A549 (cell line): ENCODE measurements at regions not wholly inside any gene's neighbourhood (a gene's known extent, or its start where the extent isn't known, plus 50 kb on each side); places are given as distances from the start of the nearest gene placed in this dataset.

Source experiments
- ATAC-seq, 2 experiments: fragments of 200-7000 bp in 1 of 2; fragments of >200 bp in 1 of 2; cut with Nextera tagmentation in 1 of 2; cut with Tn5 transposase in 1 of 2; 3 replicates each; pipeline versions ENCODE4 v1.8.0 to v1.9.1; 2018 to 2020; ENCODE audit warnings: mild to moderate bottlenecking in 1 of 2, moderate library complexity in 1 of 2
- CTCF ChIA-PET: fragments of 300-600 bp; sonication (Branson Sonifier 250); formaldehyde crosslinking; extraction: SDS; loops from one replicate; lab custom pipeline; 2021; ENCODE audit warnings: antibody characterized with exemption, inconsistent platforms; lab: Yijun Ruan, JAX
- POLR2A ChIA-PET: fragments of 350-600 bp; formaldehyde crosslinking; extraction: SDS; loops from one replicate; lab custom pipeline; 2021; ENCODE audit warnings: antibody characterized with exemption, inconsistent platforms; lab: Yijun Ruan, JAX
- DNase-seq, 2 experiments: peaks; one replicate each; pipeline versions ENCODE4 v3.0.0 to v3.0.0-alpha.2; 2011 to 2016; ENCODE audit warnings: low read depth in 1 of 2, low spot score in 1 of 2
- FAIRE-seq: peaks from 2 replicates; lab custom pipeline; 2011; peaks lifted over from hg19 to GRCh38; lab: Jason Lieb, UNC
- H3K27ac ChIP-seq, 2 experiments: fragments of >200 bp; sonication (Bioruptor Twin); formaldehyde crosslinking; 3 replicates each; pipeline ENCODE4 v1.5.1; 2016 to 2017
- H3K4me1 ChIP-seq: fragments of >200 bp; sonication (Bioruptor Twin); formaldehyde crosslinking; 3 replicates; pipeline ENCODE4 v1.6.1; 2016
- H3K4me2 ChIP-seq: fragments of >200 bp; sonication (Bioruptor Twin); formaldehyde crosslinking; 3 replicates; pipeline ENCODE4 v1.6.1; 2016
- H3K4me3 ChIP-seq: fragments of >200 bp; sonication (Bioruptor Twin); formaldehyde crosslinking; 3 replicates; pipeline ENCODE4 v1.5.1; 2016
- H3K9me3 ChIP-seq: fragments of >200 bp; sonication (Bioruptor Twin); formaldehyde crosslinking; 3 replicates; pipeline ENCODE4 v1.6.1; 2016
- CBX2 ChIP-seq: fragments of 200-600 bp; sonication (generic); IDR thresholded peaks from 2 replicates; pipeline ENCODE4 v1.6.1; 2016; ENCODE audit warnings: low read depth, mild to moderate bottlenecking, borderline replicate concordance
- CHD4 ChIP-seq: fragments of 200-600 bp; sonication (generic); IDR thresholded peaks from 2 replicates; pipeline ENCODE4 v1.6.1; 2016; ENCODE audit warnings: antibody characterized with exemption, mild to moderate bottlenecking, borderline replicate concordance
- EHF ChIP-seq: fragments of 250-450 bp; sonication (Bioruptor Pico); IDR thresholded peaks from 2 replicates; pipeline ENCODE4 v1.5.0; 2020; ENCODE audit warnings: mild to moderate bottlenecking
- HEYL ChIP-seq: fragments of 250-450 bp; sonication (Bioruptor Pico); IDR thresholded peaks from 2 replicates; pipeline ENCODE4 v1.8.0; 2021; ENCODE audit warnings: mild to moderate bottlenecking, moderate library complexity
- HOXB13 ChIP-seq: fragments of 250-450 bp; sonication (Bioruptor Pico); IDR thresholded peaks from 2 replicates; pipeline ENCODE4 v1.5.0; 2020; ENCODE audit warnings: low read depth, mild to moderate bottlenecking, moderate library complexity
- HOXB5 ChIP-seq: fragments of 250-450 bp; sonication (Bioruptor Pico); IDR thresholded peaks from 2 replicates; pipeline ENCODE4 v1.5.0; 2020; ENCODE audit warnings: mild to moderate bottlenecking, moderate library complexity
- JUNB ChIP-seq: fragments of >200 bp; sonication (Bioruptor Twin); formaldehyde crosslinking; IDR thresholded peaks from 2 replicates; pipeline ENCODE4 v1.6.1; 2016
- KDM1A ChIP-seq: fragments of 200-600 bp; sonication (generic); IDR thresholded peaks from 2 replicates; pipeline ENCODE4 v1.6.1; 2016; ENCODE audit warnings: low read depth, mild to moderate bottlenecking
- KDM5A ChIP-seq: fragments of 200-600 bp; sonication (generic); IDR thresholded peaks from 2 replicates; pipeline ENCODE4 v1.6.1; 2016; ENCODE audit warnings: antibody characterized with exemption, mild to moderate bottlenecking
- MAZ ChIP-seq: fragments of 150-350 bp; IDR thresholded peaks from 2 replicates; pipeline ENCODE4 v1.6.1; 2014; ENCODE audit warnings: antibody characterized with exemption, low read depth, low read length, borderline replicate concordance
- MYC ChIP-seq: IDR thresholded peaks from 2 replicates; pipeline ENCODE4 v1.6.1; 2012; ENCODE audit warnings: mild to moderate bottlenecking, inconsistent platforms, low read length, improper control_type of control experiment, borderline replicate concordance
- NR3C1 ChIP-seq: fragments of >200 bp; sonication (Bioruptor Twin); formaldehyde crosslinking; IDR thresholded peaks from 3 replicates; pipeline ENCODE4 v1.6.1; 2017
- RAD21 ChIP-seq, 2 experiments: fragments of >200 bp in 1 of 2; sonication (Bioruptor Twin) in 1 of 2; formaldehyde crosslinking in 1 of 2; IDR thresholded peaks in 1 of 2; conservative IDR thresholded peaks in 1 of 2; 2 replicates in 1 of 2; 3 replicates in 1 of 2; pipeline ENCODE4 v1.6.1; 2012 to 2018; ENCODE audit warnings: inconsistent platforms in 1 of 2
- RARB ChIP-seq: fragments of 250-450 bp; sonication (Bioruptor Pico); IDR thresholded peaks from 2 replicates; pipeline ENCODE4 v1.8.0; 2021; ENCODE audit warnings: mild to moderate bottlenecking, moderate library complexity
- RCOR1 ChIP-seq: fragments of 150-350 bp; IDR thresholded peaks from 2 replicates; pipeline ENCODE4 v1.6.1; 2014; ENCODE audit warnings: antibody characterized with exemption, low read length, low read depth
- RFX5 ChIP-seq: fragments of 450-650 bp; IDR thresholded peaks from 2 replicates; pipeline ENCODE4 v1.7.1; 2014; ENCODE audit warnings: antibody characterized with exemption, mild to moderate bottlenecking, moderate library complexity
- RNF2 ChIP-seq: fragments of 200-600 bp; sonication (generic); IDR thresholded peaks from 2 replicates; pipeline ENCODE4 v1.6.1; 2016; ENCODE audit warnings: low read depth, mild to moderate bottlenecking, antibody characterized with exemption, moderate library complexity, borderline replicate concordance
- SREBF2 ChIP-seq: fragments of 450-650 bp; IDR thresholded peaks from 2 replicates; pipeline ENCODE4 v1.6.1; 2014; ENCODE audit warnings: mild to moderate bottlenecking, moderate library complexity
- ZFP36 ChIP-seq: fragments of 450-650 bp; IDR thresholded peaks from 2 replicates; pipeline ENCODE4 v1.6.1; 2014; ENCODE audit warnings: borderline replicate concordance; ENCODE audit not compliant: partially characterized antibody
- ZNF302 ChIP-seq: fragments of 250-450 bp; sonication (Bioruptor Pico); IDR thresholded peaks from 2 replicates; pipeline ENCODE4 v1.9.0; 2021; ENCODE audit warnings: inconsistent platforms, mild to moderate bottlenecking, moderate library complexity
- ZSCAN20 ChIP-seq: fragments of 250-450 bp; sonication (Bioruptor Pico); IDR thresholded peaks from 2 replicates; pipeline ENCODE4 v1.8.0; 2022; ENCODE audit warnings: mild to moderate bottlenecking, moderate library complexity
- WGBS: methylation state at CpG from one replicate; pipeline ENCODE4 v1.1.6; 2017; ENCODE audit errors: missing lambda C conversion rate; 5-methylcytosine and 5-hydroxymethylcytosine counted together
- TF ChIP-seq, protein P1 (sequence below): fragments of 200-600 bp; sonication (generic); IDR thresholded peaks from 2 replicates; pipeline ENCODE4 v1.6.1; 2016; ENCODE audit warnings: antibody characterized with exemption, mild to moderate bottlenecking, moderate library complexity
- TF ChIP-seq, protein P2 (sequence below): fragments of 250-450 bp; sonication (Bioruptor Pico); IDR thresholded peaks from 2 replicates; pipeline ENCODE4 v1.5.0; 2020; ENCODE audit warnings: low read depth, mild to moderate bottlenecking, moderate library complexity
- TF ChIP-seq, protein P3 (sequence below): fragments of 250-450 bp; sonication (Bioruptor Pico); IDR thresholded peaks from 2 replicates; pipeline ENCODE4 v1.5.0; 2021; ENCODE audit warnings: mild to moderate bottlenecking, moderate library complexity, borderline replicate concordance

DNA sequence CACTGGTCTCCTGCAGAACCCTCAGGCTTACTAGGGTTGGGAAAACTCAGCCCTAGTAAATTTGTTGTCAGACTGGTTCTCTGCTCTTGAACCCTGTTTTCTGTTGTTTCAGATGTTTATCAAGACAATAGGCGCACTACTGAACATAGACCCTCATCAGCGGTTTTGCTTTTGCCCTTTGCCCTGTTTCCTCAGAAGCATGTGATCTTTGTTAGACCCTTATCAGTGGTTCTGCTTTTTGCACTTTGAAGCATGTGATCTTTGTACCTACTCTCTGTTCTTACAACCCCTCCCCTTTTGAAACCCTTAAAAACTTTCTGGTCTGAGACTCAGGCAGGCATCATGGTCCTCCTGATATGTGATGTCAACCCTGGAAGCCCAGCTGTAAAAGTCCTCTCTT lies 842.2 kb upstream of the AMELY start:
- ATAC-seq (no peak), FAIRE-seq (no peak)

DNA sequence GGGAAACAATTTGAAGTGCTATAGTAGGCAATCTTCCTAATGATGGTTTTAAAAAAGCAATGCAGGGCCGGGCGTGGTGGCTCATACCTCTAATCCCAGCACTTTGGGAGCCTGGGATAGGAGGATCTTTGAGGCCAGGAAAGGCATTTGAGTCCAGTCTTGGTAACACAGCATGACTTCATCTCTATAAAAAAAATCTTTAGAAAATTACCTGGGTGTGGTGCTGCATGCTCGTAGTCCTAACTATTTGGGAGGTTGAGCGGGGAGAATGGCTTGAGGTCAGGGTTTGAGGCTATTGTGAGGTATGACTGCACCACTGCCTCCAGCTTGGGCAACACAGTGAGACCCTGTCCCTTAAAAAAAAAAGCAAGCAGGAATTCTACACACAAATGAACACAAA lies 835.2 kb upstream of the AMELY start:
- CTCF ChIA-PET, result no interaction called here
- Histone ChIP-seq H3K4me2 (no peak overlapping the region), H3K4me1 (no peaks in the 10 kb centered on the region), H3K9me3 (no peaks in the 10 kb centered on the region), H3K27ac (no peak overlapping the region), H3K4me3 (no peak overlapping the region)
- TF ChIP-seq RCOR1 (no peak), CHD4 (no peak), RFX5 (no peak), HEYL (CRISPR knock-in tag) (no peak), SREBF2 (no peak), ZNF302 (CRISPR knock-in tag) (no peak), MAZ (no peak)
- TF ChIP-seq, protein P1, sequence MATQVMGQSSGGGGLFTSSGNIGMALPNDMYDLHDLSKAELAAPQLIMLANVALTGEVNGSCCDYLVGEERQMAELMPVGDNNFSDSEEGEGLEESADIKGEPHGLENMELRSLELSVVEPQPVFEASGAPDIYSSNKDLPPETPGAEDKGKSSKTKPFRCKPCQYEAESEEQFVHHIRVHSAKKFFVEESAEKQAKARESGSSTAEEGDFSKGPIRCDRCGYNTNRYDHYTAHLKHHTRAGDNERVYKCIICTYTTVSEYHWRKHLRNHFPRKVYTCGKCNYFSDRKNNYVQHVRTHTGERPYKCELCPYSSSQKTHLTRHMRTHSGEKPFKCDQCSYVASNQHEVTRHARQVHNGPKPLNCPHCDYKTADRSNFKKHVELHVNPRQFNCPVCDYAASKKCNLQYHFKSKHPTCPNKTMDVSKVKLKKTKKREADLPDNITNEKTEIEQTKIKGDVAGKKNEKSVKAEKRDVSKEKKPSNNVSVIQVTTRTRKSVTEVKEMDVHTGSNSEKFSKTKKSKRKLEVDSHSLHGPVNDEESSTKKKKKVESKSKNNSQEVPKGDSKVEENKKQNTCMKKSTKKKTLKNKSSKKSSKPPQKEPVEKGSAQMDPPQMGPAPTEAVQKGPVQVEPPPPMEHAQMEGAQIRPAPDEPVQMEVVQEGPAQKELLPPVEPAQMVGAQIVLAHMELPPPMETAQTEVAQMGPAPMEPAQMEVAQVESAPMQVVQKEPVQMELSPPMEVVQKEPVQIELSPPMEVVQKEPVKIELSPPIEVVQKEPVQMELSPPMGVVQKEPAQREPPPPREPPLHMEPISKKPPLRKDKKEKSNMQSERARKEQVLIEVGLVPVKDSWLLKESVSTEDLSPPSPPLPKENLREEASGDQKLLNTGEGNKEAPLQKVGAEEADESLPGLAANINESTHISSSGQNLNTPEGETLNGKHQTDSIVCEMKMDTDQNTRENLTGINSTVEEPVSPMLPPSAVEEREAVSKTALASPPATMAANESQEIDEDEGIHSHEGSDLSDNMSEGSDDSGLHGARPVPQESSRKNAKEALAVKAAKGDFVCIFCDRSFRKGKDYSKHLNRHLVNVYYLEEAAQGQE, result no peak
- TF ChIP-seq, protein P2, sequence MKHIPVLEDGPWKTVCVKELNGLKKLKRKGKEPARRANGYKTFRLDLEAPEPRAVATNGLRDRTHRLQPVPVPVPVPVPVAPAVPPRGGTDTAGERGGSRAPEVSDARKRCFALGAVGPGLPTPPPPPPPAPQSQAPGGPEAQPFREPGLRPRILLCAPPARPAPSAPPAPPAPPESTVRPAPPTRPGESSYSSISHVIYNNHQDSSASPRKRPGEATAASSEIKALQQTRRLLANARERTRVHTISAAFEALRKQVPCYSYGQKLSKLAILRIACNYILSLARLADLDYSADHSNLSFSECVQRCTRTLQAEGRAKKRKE, result no peak
- ATAC-seq, result no peak
- 0% methylated on average over 4 of the region's 4 CpGs for WGBS
- FAIRE-seq, result no peak
- DNase-seq, result no peak
- POLR2A ChIA-PET, result no interaction called here

More for the DNA sequence above, 842.2 kb upstream of the AMELY start:
- Histone ChIP-seq H3K4me3 (no peak overlapping the region), H3K4me1 (no peaks in the 10 kb centered on the region), H3K4me2 (no peak overlapping the region), H3K27ac (no peak overlapping the region), H3K9me3 (no peaks in the 10 kb centered on the region)
- ChIA-PET CTCF (no interaction called here), POLR2A (no interaction called here)
- 0% methylated on average over 2 of the region's 2 CpGs for WGBS
- DNase-seq, result no peak
- TF ChIP-seq JUNB, result no peak
- TF ChIP-seq NR3C1, result no peak
- TF ChIP-seq CHD4, result no peak
- TF ChIP-seq HOXB13 (CRISPR knock-in tag), result no peak
- TF ChIP-seq KDM1A, result no peak
- TF ChIP-seq RFX5, result no peak
- TF ChIP-seq ZFP36, result no peak
- no peak for TF ChIP-seq RARB (CRISPR knock-in tag)
- no peak for TF ChIP-seq RAD21 (conservative IDR thresholded peaks at IDR 0.05 in 1 of 2, IDR thresholded peaks at IDR 0.05 in 1 of 2)
- no peak for TF ChIP-seq HOXB5 (CRISPR knock-in tag)
- no peak for TF ChIP-seq EHF (CRISPR knock-in tag)
- no peak for TF ChIP-seq RNF2
- no peak for TF ChIP-seq MYC
- TF ChIP-seq RCOR1, result no peak
- TF ChIP-seq ZSCAN20 (CRISPR knock-in tag), result no peak
- TF ChIP-seq, protein P3, sequence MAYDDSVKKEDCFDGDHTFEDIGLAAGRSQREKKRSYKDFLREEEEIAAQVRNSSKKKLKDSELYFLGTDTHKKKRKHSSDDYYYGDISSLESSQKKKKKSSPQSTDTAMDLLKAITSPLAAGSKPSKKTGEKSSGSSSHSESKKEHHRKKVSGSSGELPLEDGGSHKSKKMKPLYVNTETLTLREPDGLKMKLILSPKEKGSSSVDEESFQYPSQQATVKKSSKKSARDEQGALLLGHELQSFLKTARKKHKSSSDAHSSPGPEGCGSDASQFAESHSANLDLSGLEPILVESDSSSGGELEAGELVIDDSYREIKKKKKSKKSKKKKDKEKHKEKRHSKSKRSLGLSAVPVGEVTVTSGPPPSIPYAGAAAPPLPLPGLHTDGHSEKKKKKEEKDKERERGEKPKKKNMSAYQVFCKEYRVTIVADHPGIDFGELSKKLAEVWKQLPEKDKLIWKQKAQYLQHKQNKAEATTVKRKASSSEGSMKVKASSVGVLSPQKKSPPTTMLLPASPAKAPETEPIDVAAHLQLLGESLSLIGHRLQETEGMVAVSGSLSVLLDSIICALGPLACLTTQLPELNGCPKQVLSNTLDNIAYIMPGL, result no peak
- TF ChIP-seq ZNF302 (CRISPR knock-in tag), result no peak
- TF ChIP-seq CBX2, result no peak
- no peak for TF ChIP-seq KDM5A
